Upper lobe of left lung (tissue), 6 donors: ENCODE measurements at regions not wholly inside any gene's neighbourhood (a gene's known extent, or its start where the extent isn't known, plus 50 kb on each side); places are given as distances from the start of the nearest gene placed in this dataset.

ENCODE experiments used
- ATAC-seq, 2 donors: fragments of 200-7000 bp; cut with Tn5 transposase; one replicate each; pipeline ENCODE4 v1.9.1; 2022; ENCODE audit warnings: mild to moderate bottlenecking in 2 of 2, moderate library complexity in 2 of 2; ENCODE audit not compliant: low FRiP score in 2 of 2
- DNase-seq, 2 donors: peaks; one replicate each; pipeline ENCODE4 v3.0.0-alpha.2; 2019 to 2020
- H3K27ac ChIP-seq, 4 donors: fragments of 200-600 bp; sonication (generic); one replicate each; pipeline ENCODE4 v1.5.1; 2016 to 2019
- H3K27me3 ChIP-seq, 4 donors: fragments of 200-600 bp; sonication (generic); one replicate each; pipeline ENCODE4 v1.5.1; 2017 to 2019
- H3K36me3 ChIP-seq, 4 donors: fragments of 200-600 bp; sonication (generic); one replicate each; pipeline ENCODE4 v1.5.1; 2016 to 2019
- H3K4me1 ChIP-seq, 4 donors: fragments of 200-600 bp; sonication (generic); one replicate each; pipeline ENCODE4 v1.5.1; 2018 to 2019
- H3K4me3 ChIP-seq, 4 donors: fragments of 200-600 bp; sonication (generic); one replicate each; pipeline ENCODE4 v1.5.1; 2017 to 2019; ENCODE audit warnings: mild to moderate bottlenecking in 2 of 4, moderate library complexity in 1 of 4
- H3K9me3 ChIP-seq, 4 donors: fragments of 200-600 bp; sonication (generic); one replicate each; pipeline ENCODE4 v1.5.1; 2018 to 2019
- CTCF ChIP-seq, 6 experiments: fragments of 450-650 bp in 4 of 6; fragments of 200-600 bp in 2 of 6; sonication (generic) in 2 of 6; IDR thresholded peaks; one replicate each; pipeline ENCODE4 v1.5.1; 2016 to 2019; ENCODE audit warnings: antibody characterized with exemption in 6 of 6
- EP300 ChIP-seq, 4 donors: sonication (generic); formaldehyde crosslinking; IDR thresholded peaks; one replicate each; pipeline ENCODE4 v1.5.1; 2017; ENCODE audit warnings: antibody characterized with exemption in 4 of 4, control low read depth in 2 of 4
- POLR2A ChIP-seq, 4 donors: fragments of 450-650 bp; IDR thresholded peaks; one replicate each; pipeline ENCODE4 v1.5.1; 2016 to 2017; ENCODE audit warnings: antibody characterized with exemption in 4 of 4, mild to moderate bottlenecking in 2 of 4
- POLR2AphosphoS5 ChIP-seq, 2 donors: sonication (generic); formaldehyde crosslinking; IDR thresholded peaks; one replicate each; pipeline ENCODE4 v1.5.1; 2017; ENCODE audit warnings: antibody characterized with exemption in 2 of 2
- WGBS, 2 donors: methylation state at CpG; one replicate each; pipeline ENCODE4 v1.1.5; 2017 to 2018; 5-methylcytosine and 5-hydroxymethylcytosine counted together
- donor health status: DM: no; HTN: no; CAD: no; lungs with moderate emphysema.
- donor health status: DM: no; HTN: yes; CAD: no; lungs with severe emphysema.

- no peak overlapping the region for H3K4me3 ChIP-seq
- WGBS, 2 donors: 86 to 90% methylated on average over 2 of the region's 2 CpGs
Measured at GRCh38 chr10:128995676-128996075, 471.4 kb upstream of the MGMT start.

GRCh38 chr10:128996092-128996491 is 470.9 kb upstream of the MGMT start:
- no peaks in the 10 kb centered on the region for H3K4me1 ChIP-seq
- ATAC-seq (no peak), DNase-seq (no peak)
- H3K27me3 ChIP-seq: no peaks in the 10 kb centered on the region
- no peak overlapping the region for H3K27ac ChIP-seq
- no peaks in the 10 kb centered on the region for H3K36me3 ChIP-seq
- TF ChIP-seq POLR2AphosphoS5 (IDR thresholded peaks at IDR 0.05) (no peak), POLR2A (IDR thresholded peaks at IDR 0.05) (no peak), EP300 (IDR thresholded peaks at IDR 0.05) (no peak), CTCF (IDR thresholded peaks at IDR 0.05) (no peak)
- WGBS, 2 donors: 86 to 91% methylated on average over 8 of the region's 8 CpGs
- H3K4me3 ChIP-seq: no peak overlapping the region
- no peaks in the 10 kb centered on the region for H3K9me3 ChIP-seq

More at GRCh38 chr10:128995676-128996075, 471.4 kb upstream of the MGMT start:
- DNase-seq: no peak
- TF ChIP-seq EP300 (IDR thresholded peaks at IDR 0.05) (no peak), CTCF (IDR thresholded peaks at IDR 0.05) (no peak), POLR2A (IDR thresholded peaks at IDR 0.05) (no peak), POLR2AphosphoS5 (IDR thresholded peaks at IDR 0.05) (no peak)
- Histone ChIP-seq H3K36me3 (no peaks in the 10 kb centered on the region), H3K27me3 (no peaks in the 10 kb centered on the region), H3K27ac (no peak overlapping the region), H3K9me3 (no peaks in the 10 kb centered on the region), H3K4me1 (no peaks in the 10 kb centered on the region)
- no peak for ATAC-seq

- WGBS, 2 donors: 85 to 88% methylated on average over 10 of the region's 10 CpGs
- no peak for ATAC-seq
- H3K27ac ChIP-seq: no peak overlapping the region
Measured at GRCh38 chr10:128998101-128998805, 468.8 kb upstream of the MGMT start.

GRCh38 chr10:129004398-129004797 is 462.6 kb upstream of the MGMT start:
- H3K9me3 ChIP-seq: peaks cover 0 to 4% (median 2%) of the 10 kb centered on the region in 4 donors
- no peak overlapping the region for H3K4me3 ChIP-seq
- WGBS, 2 donors: 65 to 73% methylated on average over 5 to 9 of the region's 9 CpGs
- TF ChIP-seq POLR2A (IDR thresholded peaks at IDR 0.05) (no peak), POLR2AphosphoS5 (IDR thresholded peaks at IDR 0.05) (no peak), EP300 (IDR thresholded peaks at IDR 0.05) (no peak), CTCF (IDR thresholded peaks at IDR 0.05) (no peak)
- ATAC-seq (peak in 1 of 2 donors; percentile 27), DNase-seq (no peak)
- no peaks in the 10 kb centered on the region for H3K36me3 ChIP-seq
- H3K27me3 ChIP-seq: no peaks in the 10 kb centered on the region
- H3K27ac ChIP-seq: no peak overlapping the region
- H3K4me1 ChIP-seq: no peaks in the 10 kb centered on the region

More at GRCh38 chr10:128998101-128998805, 468.8 kb upstream of the MGMT start:
- DNase-seq: no peak
- no peaks in the 10 kb centered on the region for H3K27me3 ChIP-seq
- H3K4me1 ChIP-seq: no peaks in the 10 kb centered on the region
- no peaks in the 10 kb centered on the region for H3K9me3 ChIP-seq
- H3K36me3 ChIP-seq: no peaks in the 10 kb centered on the region
- TF ChIP-seq EP300 (IDR thresholded peaks at IDR 0.05) (no peak), CTCF (IDR thresholded peaks at IDR 0.05) (no peak), POLR2A (IDR thresholded peaks at IDR 0.05) (no peak), POLR2AphosphoS5 (IDR thresholded peaks at IDR 0.05) (no peak)
- H3K4me3 ChIP-seq: no peak overlapping the region

GRCh38 chr10:129005080-129005479 is 462.0 kb upstream of the MGMT start:
- DNase-seq (no peak), ATAC-seq (peak in 1 of 2 donors; percentile 43)
- no peak overlapping the region for H3K27ac ChIP-seq
- 86% methylated on average over 7 to 8 of the region's 8 CpGs for WGBS, 2 donors
- H3K36me3 ChIP-seq: no peaks in the 10 kb centered on the region
- no peak overlapping the region for H3K4me3 ChIP-seq
- H3K4me1 ChIP-seq: no peaks in the 10 kb centered on the region
- TF ChIP-seq POLR2A (IDR thresholded peaks at IDR 0.05): no peak
- no peak for TF ChIP-seq EP300 (IDR thresholded peaks at IDR 0.05)
- no peak for TF ChIP-seq CTCF (IDR thresholded peaks at IDR 0.05)
- no peak for TF ChIP-seq POLR2AphosphoS5 (IDR thresholded peaks at IDR 0.05)
- peaks cover 0 to 5% (median 2%) of the 10 kb centered on the region in 4 donors for H3K9me3 ChIP-seq
- H3K27me3 ChIP-seq: no peaks in the 10 kb centered on the region
